GM20000 (cell line): ENCODE measurements at regions not wholly inside any gene's neighbourhood (a gene's known extent, or its start where the extent isn't known, plus 50 kb on each side); places are given as distances from the start of the nearest gene placed in this dataset.

Source experiments
- DNase-seq: peaks from one replicate; pipeline ENCODE4 v3.0.0; 2012; ENCODE audit warnings: low spot score
- TF ChIP-seq, protein P1 (sequence below): IDR thresholded peaks from 2 replicates; pipeline ENCODE4 v1.5.1; 2012; ENCODE audit warnings: mild to moderate bottlenecking, control low read depth; ENCODE audit errors: extremely low read depth, missing control alignments

DNA sequence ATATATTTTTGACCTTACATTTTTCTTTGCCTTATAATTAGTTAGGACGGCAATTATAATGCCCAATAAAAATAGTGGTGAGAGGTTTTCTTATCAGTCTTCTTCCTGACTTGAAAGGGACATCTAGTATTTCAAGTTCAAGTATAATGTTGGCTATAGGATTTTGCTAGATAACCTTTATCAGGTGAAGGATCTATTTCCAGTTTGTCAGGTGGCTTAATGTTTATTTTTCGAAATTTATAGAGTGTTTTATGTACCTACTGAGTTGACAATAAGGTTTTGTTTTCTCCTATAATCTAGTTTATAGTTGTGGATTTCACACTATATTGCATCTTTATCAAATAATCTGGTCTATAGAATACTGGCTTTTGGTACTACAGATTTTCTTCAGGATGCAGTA, 351.8 kb upstream of the FGF13 start:
- TF ChIP-seq, protein P1, sequence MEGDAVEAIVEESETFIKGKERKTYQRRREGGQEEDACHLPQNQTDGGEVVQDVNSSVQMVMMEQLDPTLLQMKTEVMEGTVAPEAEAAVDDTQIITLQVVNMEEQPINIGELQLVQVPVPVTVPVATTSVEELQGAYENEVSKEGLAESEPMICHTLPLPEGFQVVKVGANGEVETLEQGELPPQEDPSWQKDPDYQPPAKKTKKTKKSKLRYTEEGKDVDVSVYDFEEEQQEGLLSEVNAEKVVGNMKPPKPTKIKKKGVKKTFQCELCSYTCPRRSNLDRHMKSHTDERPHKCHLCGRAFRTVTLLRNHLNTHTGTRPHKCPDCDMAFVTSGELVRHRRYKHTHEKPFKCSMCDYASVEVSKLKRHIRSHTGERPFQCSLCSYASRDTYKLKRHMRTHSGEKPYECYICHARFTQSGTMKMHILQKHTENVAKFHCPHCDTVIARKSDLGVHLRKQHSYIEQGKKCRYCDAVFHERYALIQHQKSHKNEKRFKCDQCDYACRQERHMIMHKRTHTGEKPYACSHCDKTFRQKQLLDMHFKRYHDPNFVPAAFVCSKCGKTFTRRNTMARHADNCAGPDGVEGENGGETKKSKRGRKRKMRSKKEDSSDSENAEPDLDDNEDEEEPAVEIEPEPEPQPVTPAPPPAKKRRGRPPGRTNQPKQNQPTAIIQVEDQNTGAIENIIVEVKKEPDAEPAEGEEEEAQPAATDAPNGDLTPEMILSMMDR, result no peak
- DNase-seq, result no peak

DNA sequence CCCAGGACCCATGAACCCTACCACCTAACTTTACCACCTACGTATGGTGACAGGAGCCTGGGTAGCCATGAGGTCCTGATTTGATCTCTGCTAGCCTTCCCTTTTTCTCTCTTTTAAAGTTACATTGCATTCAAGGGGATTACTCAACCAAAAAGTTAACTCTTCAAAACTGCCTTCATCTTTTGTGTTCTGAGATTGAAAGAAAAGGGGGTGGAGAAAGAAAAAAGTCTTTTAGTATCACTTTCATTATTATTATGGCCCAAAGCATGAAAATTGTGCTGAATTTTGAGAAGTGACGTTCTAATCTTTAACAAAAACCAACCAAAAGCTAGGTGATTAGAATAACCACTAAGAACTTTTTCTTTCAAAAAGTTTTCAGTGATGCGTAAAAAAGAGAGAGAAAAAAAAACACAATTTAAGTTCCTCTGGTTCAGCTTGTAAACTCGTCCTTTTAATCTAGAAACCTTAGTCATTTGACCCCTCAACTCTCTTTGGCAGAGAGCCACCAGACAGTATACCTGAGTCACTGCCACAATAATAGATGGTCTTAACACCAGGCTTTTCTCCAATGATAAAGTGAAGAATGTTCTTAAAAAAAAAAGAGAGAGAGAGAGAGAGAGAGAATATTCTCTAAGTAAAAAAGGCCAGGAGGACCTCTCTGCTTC, 347.4 kb upstream of the FGF13 start:
- no peak for DNase-seq
- TF ChIP-seq, protein P1, result no peak

DNA sequence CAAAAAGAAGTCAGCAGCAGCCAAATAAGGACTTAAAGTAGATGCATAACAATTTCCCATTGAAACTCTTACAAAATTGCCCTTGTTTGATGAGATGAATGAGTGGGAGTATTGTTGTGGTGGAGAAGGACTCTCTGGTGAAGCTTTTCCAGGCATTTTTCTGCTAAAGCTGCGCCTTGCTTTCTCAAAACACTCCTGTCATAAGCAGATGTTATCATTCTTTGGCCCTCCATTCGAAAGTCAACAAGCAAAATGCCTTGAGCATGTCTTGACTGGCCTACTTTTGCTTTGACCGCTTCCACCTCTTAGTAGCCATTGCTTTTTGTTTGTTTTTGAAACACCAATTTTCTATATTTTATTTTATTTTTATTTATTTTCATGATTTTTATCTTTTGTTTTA, 340.9 kb upstream of the FGF13 start:
- no peak for DNase-seq
- TF ChIP-seq, protein P1, result no peak

DNA sequence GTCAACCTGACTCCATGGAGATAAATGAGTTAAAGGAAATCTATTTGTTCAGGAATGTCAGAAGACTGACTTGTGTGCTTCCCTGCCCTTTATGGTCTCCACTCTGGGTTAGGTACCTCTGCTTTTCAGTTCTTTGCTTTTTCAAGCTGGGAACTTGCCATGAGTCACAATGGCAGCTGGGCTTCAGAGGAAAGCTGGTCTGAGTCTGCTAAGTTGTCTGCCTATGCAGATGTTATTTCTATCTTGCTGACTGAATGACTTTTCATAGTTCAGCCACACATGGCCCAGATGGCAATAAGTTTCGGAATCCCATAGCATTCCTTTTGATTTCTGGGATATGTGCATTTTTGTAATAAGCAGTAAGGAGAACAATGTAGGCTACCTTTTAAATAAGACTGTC, 337.9 kb upstream of the FGF13 start:
- DNase-seq, result no peak
- TF ChIP-seq, protein P1, result no peak

DNA sequence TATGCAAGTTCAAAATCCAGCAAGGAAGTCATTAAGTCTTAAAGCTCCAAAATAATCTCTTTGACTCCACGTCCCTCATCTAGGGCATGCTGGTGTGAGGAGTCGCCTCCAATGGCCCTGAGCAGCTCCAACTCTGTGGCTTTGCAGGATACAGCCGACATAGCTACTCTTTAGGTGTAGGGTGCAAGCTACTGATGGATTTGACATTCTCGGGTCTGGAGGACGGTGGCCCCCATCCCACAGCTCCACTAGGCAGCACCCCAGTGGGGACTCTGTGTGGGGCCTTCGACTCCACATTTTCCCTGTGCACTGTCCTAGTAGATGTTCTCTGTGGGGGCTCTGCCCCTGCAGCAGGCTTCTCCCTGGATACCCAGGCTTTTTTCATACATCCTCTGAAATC, 333.2 kb upstream of the FGF13 start:
- DNase-seq, result no peak
- TF ChIP-seq, protein P1, result no peak

DNA sequence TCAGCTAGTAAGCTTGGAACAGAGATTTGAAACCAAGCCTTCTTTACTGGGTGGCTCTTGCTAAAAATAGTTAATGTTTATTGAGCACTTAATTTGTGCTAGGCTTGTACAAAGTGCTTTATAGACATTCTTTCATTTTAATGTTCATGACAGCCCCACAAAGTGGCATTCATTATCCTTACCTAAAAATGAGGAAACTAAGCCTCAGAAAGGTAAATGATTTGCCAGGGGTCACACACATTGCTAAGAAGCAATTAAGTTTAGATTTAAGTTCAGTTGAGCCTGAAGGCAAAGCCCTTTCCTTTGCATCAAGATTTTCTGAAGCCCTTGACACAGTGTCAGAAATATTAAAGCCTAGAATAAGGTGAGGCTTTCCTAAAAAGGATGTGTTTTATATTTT, 327.5 kb upstream of the FGF13 start:
- TF ChIP-seq, protein P1, result no peak
- DNase-seq, result no peak

DNA sequence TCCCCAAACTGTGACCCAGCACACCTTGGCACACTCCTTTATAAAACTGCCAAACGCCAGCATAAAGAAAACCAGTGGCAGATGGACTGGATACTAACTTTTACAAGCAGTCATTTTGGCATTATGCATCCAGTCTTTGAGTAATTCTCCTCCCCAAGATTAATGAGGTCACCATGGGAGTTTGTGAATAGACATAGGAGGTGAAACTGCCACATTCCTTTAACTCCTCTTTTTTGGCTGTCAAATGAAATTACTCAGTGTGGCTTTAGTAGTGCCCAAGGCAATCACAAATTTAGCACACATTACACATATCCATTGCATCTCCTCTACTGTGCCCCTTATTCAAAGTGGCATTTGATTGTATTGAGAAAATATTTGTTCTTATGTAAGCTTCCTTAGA, 315.3 kb upstream of the FGF13 start:
- no peak for DNase-seq
- TF ChIP-seq, protein P1, result no peak
